ENCODE measurements at regions not wholly inside any gene's neighbourhood (a gene's known extent, or its start where the extent isn't known, plus 50 kb on each side); places are given as distances from the start of the nearest gene placed in this dataset.

- POLR2A ChIA-PET: no interaction called here
- H3K27ac Mint-ChIP-seq: no peak overlapping the region
These were observed 958.0 kb downstream of the RPA4 start for GRCh38 chrX:97841544-97842179.

DNA sequence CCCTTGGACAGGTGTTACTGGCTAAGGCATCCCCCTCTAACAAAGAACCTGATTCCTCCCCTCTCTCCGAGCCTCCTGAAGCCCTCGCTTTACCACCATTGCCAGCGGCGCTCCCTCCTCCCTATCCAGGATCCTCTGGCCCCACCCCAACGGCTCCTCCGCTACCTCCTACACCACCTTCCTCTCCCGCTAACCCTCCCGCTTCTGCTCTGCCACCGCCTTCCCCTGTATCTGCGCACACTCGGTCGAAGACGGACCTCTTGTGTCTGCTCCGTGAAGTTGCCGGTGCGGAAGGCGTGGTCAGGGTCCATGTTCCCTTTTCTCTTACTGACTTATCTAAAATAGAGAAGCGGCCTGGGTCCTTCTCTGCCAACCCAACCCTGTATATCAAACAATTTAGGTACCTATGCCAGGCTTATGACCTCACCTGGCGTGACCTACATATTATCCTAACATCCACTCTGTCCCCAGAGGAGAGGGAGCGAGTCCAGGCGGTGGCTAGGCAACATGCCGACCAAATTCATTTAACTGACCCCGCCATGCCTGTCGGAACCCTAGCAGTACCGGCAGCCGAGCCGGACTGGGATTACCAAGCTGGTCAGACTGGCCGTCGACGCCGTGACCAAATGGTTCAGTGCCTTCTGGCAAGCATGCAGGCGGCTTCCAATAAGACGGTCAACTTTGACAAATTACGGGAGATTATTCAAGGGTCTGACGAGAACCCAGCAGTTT lies 958.9 kb downstream of the RPA4 start:
- ATAC-seq: no peak
- Mint-ChIP-seq H3K27ac (no peak overlapping the region), H3K27me3 (ENCODE audit: low read depth) (no peaks in the 10 kb centered on the region), H3K4me3 (no peak overlapping the region), H3K4me1 (peaks cover 6% of the 10 kb centered on the region), H3K36me3 (peaks cover 40% of the 10 kb centered on the region), H3K9me3 (peaks cover 41% of the 10 kb centered on the region)
- ChIA-PET CTCF (no interaction called here), POLR2A (no interaction called here)
- DNase-seq (ENCODE audit: low spot score): no peak
- TF ChIP-seq CTCF (IDR thresholded peaks at IDR 0.05) (no peak), IRF2 (CRISPR knock-in tag; IDR thresholded peaks at IDR 0.05; ENCODE audit: borderline replicate concordance, low read depth) (no peak), HMGA2 (CRISPR knock-in tag; IDR thresholded peaks at IDR 0.05) (no peak), JAZF1 (CRISPR knock-in tag; IDR thresholded peaks at IDR 0.05) (no peak), ZNF263 (CRISPR knock-in tag; IDR thresholded peaks at IDR 0.05; ENCODE audit: low read depth) (no peak), STAT6 (CRISPR knock-in tag; conservative IDR thresholded peaks at IDR 0.05; ENCODE audit: low read depth) (no peak), SOX15 (CRISPR knock-in tag; IDR thresholded peaks at IDR 0.05) (no peak)
- TF ChIP-seq, protein P1, sequence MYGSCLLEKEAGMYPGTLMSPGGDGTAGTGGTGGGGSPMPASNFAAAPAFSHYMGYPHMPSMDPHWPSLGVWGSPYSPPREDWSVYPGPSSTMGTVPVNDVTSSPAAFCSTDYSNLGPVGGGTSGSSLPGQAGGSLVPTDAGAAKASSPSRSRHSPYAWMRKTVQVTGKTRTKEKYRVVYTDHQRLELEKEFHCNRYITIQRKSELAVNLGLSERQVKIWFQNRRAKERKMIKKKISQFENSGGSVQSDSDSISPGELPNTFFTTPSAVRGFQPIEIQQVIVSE (CRISPR knock-in tag; IDR thresholded peaks at IDR 0.05; ENCODE audit: borderline replicate concordance): no peak
- TF ChIP-seq, protein P2, sequence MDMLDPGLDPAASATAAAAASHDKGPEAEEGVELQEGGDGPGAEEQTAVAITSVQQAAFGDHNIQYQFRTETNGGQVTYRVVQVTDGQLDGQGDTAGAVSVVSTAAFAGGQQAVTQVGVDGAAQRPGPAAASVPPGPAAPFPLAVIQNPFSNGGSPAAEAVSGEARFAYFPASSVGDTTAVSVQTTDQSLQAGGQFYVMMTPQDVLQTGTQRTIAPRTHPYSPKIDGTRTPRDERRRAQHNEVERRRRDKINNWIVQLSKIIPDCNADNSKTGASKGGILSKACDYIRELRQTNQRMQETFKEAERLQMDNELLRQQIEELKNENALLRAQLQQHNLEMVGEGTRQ (CRISPR knock-in tag; IDR thresholded peaks at IDR 0.05): no peak

More at GRCh38 chrX:97841544-97842179, 958.0 kb downstream of the RPA4 start:
- Mint-ChIP-seq H3K4me1 (peaks cover 13% of the 10 kb centered on the region), H3K9me3 (peaks cover 34% of the 10 kb centered on the region), H3K27me3 (ENCODE audit: low read depth) (no peaks in the 10 kb centered on the region; the same call in 1 of the 2 replicates), H3K4me3 (no peak overlapping the region), H3K36me3 (peaks cover 33% of the 10 kb centered on the region)
- ATAC-seq (no peak), DNase-seq (ENCODE audit: low spot score) (no peak)
- TF ChIP-seq ZNF396 (CRISPR knock-in tag; IDR thresholded peaks at IDR 0.05; ENCODE audit: borderline replicate concordance): no peak
- TF ChIP-seq, protein P2 (CRISPR knock-in tag; IDR thresholded peaks at IDR 0.05): no peak
- TF ChIP-seq AFF4 (CRISPR knock-in tag; IDR thresholded peaks at IDR 0.05; ENCODE audit: borderline replicate concordance): no peak
- TF ChIP-seq USF1 (CRISPR knock-in tag; IDR thresholded peaks at IDR 0.05): no peak
- no peak for TF ChIP-seq NFE2L1 (CRISPR knock-in tag; IDR thresholded peaks at IDR 0.05)
- TF ChIP-seq, protein P3, sequence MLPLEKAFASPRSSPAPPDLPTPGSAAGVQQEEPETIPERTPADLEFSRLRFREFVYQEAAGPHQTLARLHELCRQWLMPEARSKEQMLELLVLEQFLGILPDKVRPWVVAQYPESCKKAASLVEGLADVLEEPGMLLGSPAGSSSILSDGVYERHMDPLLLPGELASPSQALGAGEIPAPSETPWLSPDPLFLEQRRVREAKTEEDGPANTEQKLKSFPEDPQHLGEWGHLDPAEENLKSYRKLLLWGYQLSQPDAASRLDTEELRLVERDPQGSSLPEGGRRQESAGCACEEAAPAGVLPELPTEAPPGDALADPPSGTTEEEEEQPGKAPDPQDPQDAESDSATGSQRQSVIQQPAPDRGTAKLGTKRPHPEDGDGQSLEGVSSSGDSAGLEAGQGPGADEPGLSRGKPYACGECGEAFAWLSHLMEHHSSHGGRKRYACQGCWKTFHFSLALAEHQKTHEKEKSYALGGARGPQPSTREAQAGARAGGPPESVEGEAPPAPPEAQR (CRISPR knock-in tag; IDR thresholded peaks at IDR 0.05): no peak
- no peak for TF ChIP-seq ZNF263 (CRISPR knock-in tag; IDR thresholded peaks at IDR 0.05; ENCODE audit: low read depth)
- CTCF ChIA-PET: no interaction called here
